Muscle layer of duodenum (tissue), 2 donors: ENCODE measurements at regions not wholly inside any gene's neighbourhood (a gene's known extent, or its start where the extent isn't known, plus 50 kb on each side); places are given as distances from the start of the nearest gene placed in this dataset.
"Not testable (repeated sequence)": the region's sequence is repeated elsewhere in the genome, so short reads cannot be mapped to it uniquely, and the experiment has no call there.

ENCODE experiments used
- H3K27ac ChIP-seq: one replicate; pipeline ENCODE4 v1.7.0; 2013; ENCODE audit warnings: mild to moderate bottlenecking, low read length
- H3K27me3 ChIP-seq: one replicate; pipeline ENCODE4 v1.7.0; 2013; ENCODE audit warnings: low read depth, mild to moderate bottlenecking, control low read depth, low read length
- H3K36me3 ChIP-seq, 2 donors: one replicate each; pipeline ENCODE4 v1.7.0; 2013; ENCODE audit warnings: low read length in 2 of 2, control low read depth in 1 of 2, mild to moderate bottlenecking in 1 of 2; ENCODE audit not compliant: insufficient read depth in 2 of 2, control insufficient read depth in 1 of 2
- H3K4me1 ChIP-seq, 2 donors: one replicate each; pipeline ENCODE4 v1.7.0; 2013; ENCODE audit warnings: low read length in 2 of 2, mild to moderate bottlenecking in 2 of 2, control low read depth in 1 of 2, moderate library complexity in 1 of 2; ENCODE audit not compliant: insufficient read depth in 2 of 2, control insufficient read depth in 1 of 2
- H3K4me3 ChIP-seq, 2 donors: one replicate each; pipeline ENCODE4 v1.7.0; 2013; ENCODE audit warnings: low read length in 2 of 2, low read depth in 1 of 2, mild to moderate bottlenecking in 1 of 2
- H3K9me3 ChIP-seq, 2 donors: one replicate each; pipeline ENCODE4 v1.7.0; 2013; ENCODE audit warnings: low read length in 2 of 2, control low read depth in 1 of 2, mild to moderate bottlenecking in 1 of 2; ENCODE audit not compliant: control insufficient read depth in 1 of 2
- donor health status: healthy.

DNA sequence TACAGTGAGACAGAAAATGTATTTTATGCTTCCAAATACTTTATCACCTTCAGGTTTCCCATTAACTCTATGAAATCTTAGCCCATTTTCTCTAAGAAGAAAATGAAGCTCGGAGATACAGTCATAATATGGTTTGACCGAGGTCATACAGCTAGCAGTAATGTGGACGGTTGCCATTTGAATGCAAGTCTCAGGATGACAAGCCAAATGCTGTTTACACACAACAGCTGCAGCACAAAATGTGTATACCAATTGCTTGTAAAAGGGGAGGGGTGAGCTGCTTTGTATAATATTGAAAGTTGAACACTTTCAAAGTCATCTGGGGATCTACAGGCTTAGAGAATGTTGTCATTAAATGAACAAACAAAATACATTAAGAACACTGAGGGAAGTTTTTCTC lies 93.8 kb upstream of the FSIP2 start:
- Histone ChIP-seq H3K27me3 (no peaks in the 10 kb centered on the region), H3K4me3 (no peak overlapping the region), H3K27ac (no peak overlapping the region), H3K4me1 (no peaks in the 10 kb centered on the region), H3K9me3 (peaks cover 0 to 3% of the 10 kb centered on the region in 2 donors), H3K36me3 (no peaks in the 10 kb centered on the region)

DNA sequence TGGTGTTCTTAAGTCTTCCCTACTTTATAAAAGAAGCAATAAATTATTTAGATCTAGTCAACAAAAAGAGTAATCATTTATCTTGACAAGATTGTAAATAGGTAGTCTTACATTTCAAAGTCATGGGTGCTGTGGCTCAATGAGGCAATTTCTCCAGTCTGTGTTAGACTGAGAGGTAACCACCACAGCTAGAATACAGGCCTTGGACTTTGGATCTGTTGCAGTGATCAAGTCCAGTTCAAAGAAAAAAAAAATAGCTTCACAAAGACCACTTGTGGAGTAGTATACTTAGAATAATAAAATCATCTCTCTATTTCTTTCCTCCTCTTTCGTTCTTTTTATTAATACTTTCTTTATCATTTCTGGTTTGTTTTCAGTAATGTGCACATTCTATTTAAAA lies 93.1 kb upstream of the FSIP2 start:
- Histone ChIP-seq H3K9me3 (peaks cover 0 to 3% of the 10 kb centered on the region in 2 donors), H3K27me3 (no peaks in the 10 kb centered on the region), H3K4me3 (no peak overlapping the region), H3K27ac (no peak overlapping the region), H3K4me1 (no peaks in the 10 kb centered on the region), H3K36me3 (no peaks in the 10 kb centered on the region)

DNA sequence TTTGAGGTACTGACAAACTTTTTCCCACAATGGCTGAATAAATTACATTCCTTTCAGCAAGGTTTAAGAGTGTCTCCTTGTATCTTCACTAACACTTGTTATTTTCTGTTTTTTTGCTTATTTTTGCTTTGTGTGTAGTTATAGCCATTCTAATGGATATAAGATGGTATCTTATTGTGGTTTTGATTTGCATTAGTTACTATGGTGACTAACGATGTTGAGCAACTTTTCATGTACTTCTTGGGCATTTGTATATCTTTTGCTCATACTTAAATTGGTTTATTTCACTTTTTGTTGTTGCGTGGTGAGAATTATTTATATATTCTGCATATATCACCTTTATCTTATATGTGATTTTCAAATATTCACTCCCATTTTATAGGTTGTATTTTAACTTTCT lies 79.9 kb upstream of the FSIP2 start:
- no peaks in the 10 kb centered on the region for H3K9me3 ChIP-seq
- no peak overlapping the region for H3K4me3 ChIP-seq
- H3K27me3 ChIP-seq = no peaks in the 10 kb centered on the region
- H3K4me1 ChIP-seq = no peaks in the 10 kb centered on the region
- no peaks in the 10 kb centered on the region for H3K36me3 ChIP-seq
- H3K27ac ChIP-seq = no peak overlapping the region

DNA sequence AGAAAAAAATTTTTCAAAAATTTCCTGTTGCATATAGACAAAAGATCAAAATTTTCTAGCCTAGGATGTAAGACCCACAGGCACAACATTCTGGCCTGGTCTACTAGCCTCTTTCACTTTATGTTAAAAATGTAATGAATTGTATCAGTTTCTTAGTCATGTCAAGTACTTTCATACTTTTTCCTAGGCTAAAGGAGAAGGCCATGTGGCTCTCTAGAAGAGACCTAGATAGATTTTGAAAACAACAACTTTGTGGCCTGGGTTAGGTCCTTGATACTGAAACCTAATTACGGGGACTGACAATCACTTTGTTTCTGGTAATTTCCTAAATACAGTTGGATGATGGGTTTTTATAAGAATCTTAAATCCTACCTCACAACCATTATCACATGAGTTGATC lies 74.8 kb upstream of the FSIP2 start:
- Histone ChIP-seq H3K27me3 (no peaks in the 10 kb centered on the region), H3K27ac (no peak overlapping the region), H3K4me1 (no peaks in the 10 kb centered on the region), H3K4me3 (no peak overlapping the region), H3K9me3 (no peaks in the 10 kb centered on the region), H3K36me3 (no peaks in the 10 kb centered on the region)

DNA sequence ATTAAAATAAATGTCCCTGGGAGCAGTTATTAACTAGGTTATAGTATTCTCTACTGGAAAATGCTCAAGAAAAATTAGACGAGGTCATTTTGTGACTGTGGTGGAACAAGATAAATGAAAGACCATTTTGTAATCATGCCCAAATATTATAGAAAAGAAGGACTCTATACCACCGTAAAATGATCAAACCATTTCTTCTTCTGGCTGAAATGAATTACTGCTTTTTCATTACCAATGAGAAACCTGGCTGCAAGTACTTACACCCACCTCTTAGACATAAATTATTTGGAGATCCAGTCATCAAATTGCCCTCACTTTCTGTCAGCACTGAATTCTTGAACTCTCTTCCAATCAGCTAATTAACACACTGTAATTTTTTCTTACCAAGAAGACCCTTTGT lies 74.2 kb upstream of the FSIP2 start:
- no peaks in the 10 kb centered on the region for H3K4me1 ChIP-seq
- no peaks in the 10 kb centered on the region for H3K27me3 ChIP-seq
- no peaks in the 10 kb centered on the region for H3K36me3 ChIP-seq
- H3K9me3 ChIP-seq = no peaks in the 10 kb centered on the region
- no peak overlapping the region for H3K4me3 ChIP-seq
- H3K27ac ChIP-seq = no peak overlapping the region

DNA sequence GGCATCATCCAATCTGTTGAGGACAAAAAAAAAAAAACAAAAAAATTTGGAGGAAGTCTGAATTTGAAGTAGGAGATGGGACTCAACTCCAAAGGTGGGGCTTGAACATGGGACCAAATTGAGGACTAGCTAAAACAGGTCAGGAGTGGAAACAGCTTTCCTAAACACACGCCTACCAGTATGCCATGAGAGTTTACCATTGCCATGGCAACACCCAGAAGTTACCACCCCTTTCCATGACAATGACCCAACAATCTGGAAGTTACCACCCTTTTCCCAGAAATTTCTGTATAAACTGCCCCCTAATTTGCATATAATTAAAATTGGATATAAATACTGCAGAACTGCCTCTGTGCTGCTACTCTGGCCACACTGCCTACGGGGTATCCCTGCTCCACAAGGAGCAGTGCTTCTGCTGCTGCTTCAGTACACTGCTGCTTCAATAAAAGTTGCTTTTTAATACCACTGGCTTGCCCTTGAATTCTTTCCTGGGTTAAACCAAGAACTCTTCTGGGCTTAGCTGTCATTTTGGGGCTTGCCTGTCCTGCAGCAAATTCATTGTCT lies 73.3 kb upstream of the FSIP2 start:
- Histone ChIP-seq H3K9me3 (no peaks in the 10 kb centered on the region), H3K4me1 (no peaks in the 10 kb centered on the region), H3K27me3 (no peaks in the 10 kb centered on the region), H3K27ac (no peak overlapping the region), H3K4me3 (no peak overlapping the region), H3K36me3 (no peaks in the 10 kb centered on the region)

DNA sequence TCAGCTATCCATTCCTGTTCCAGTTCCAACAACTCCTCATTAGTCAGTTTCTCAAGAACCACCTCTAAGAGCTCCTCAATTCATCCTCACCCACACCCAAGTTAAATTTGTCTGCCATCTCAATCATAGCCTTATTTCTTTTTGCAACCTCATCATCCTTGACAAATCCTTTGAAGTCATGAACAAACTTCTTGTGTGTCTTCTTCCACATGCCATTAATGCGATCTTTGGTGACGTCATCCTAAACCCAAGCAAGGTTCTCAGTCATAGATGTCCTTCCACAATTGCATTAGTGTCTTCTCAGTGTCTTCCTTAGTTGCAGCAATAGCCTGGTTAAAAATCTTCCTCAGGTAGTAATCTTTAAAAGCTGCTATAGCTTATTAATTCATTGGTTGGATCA lies 71.2 kb upstream of the FSIP2 start:
- H3K27me3 ChIP-seq = no peaks in the 10 kb centered on the region
- H3K4me1 ChIP-seq = no peaks in the 10 kb centered on the region
- no peaks in the 10 kb centered on the region for H3K36me3 ChIP-seq
- no peaks in the 10 kb centered on the region for H3K9me3 ChIP-seq
- no peak overlapping the region for H3K4me3 ChIP-seq
- H3K27ac ChIP-seq = no peak overlapping the region

DNA sequence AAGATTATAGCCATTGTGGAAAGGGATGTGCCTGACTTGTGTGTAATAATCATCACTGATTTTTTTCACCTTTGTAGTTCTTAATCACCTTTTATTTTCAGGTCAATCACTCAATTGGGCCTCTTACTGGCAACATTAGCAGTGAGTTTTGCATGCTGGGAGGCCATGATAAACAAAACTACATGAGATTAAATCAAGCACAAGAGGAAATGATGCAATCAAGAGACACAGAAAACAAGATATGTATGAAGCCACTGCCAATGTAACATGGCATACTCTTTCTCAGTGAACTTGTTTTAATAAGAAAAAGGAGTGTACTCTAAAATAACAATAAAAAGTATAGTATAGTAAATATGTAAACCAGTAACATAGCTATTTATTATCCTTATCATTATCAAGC lies 69.9 kb upstream of the FSIP2 start:
- Histone ChIP-seq H3K4me1 (no peaks in the 10 kb centered on the region), H3K36me3 (no peaks in the 10 kb centered on the region), H3K9me3 (no peaks in the 10 kb centered on the region), H3K4me3 (no peak overlapping the region), H3K27ac (no peak overlapping the region), H3K27me3 (no peaks in the 10 kb centered on the region)

DNA sequence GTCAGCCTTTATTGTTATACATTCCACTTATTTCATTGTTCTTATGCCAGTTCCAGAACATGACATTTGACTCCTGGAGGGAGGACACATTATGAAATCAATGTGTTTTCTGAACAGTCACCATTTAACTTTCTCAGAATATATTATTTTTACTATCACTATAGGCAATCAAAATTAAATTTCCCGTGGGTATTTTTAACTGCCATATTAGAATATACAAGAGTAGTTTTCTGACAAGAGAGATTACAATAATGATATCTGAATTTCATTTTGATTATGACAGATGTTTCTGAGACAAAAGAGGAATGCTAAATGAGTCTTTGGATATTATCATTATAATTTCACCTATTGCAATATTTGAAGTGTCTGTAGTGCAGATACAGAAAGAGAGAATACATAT lies 64.4 kb upstream of the FSIP2 start:
- no peaks in the 10 kb centered on the region for H3K4me1 ChIP-seq
- no peak overlapping the region for H3K27ac ChIP-seq
- no peaks in the 10 kb centered on the region for H3K9me3 ChIP-seq
- H3K27me3 ChIP-seq = no peaks in the 10 kb centered on the region
- H3K36me3 ChIP-seq = no peaks in the 10 kb centered on the region
- no peak overlapping the region for H3K4me3 ChIP-seq

DNA sequence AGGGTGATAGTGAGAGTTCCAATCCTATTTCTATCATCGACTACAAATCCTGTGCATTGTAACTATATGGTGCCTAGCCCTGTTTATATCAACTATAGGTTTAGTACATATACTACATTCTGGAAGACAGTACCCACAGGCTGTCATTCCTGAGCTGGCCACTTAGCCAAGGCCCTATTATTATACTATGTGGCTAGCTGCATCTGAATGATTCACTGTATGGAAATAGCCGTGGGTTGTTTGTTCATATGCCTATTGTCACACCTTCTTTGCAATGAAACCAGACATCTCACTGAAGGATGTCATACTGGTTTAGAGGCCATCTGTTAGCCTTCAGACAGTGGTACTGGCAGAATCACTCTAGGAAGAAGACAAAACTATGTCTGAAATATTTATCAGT lies 62.3 kb upstream of the FSIP2 start:
- Histone ChIP-seq H3K27me3 (no peaks in the 10 kb centered on the region), H3K4me1 (no peaks in the 10 kb centered on the region), H3K27ac (no peak overlapping the region), H3K36me3 (no peaks in the 10 kb centered on the region), H3K9me3 (no peaks in the 10 kb centered on the region), H3K4me3 (no peak overlapping the region)

DNA sequence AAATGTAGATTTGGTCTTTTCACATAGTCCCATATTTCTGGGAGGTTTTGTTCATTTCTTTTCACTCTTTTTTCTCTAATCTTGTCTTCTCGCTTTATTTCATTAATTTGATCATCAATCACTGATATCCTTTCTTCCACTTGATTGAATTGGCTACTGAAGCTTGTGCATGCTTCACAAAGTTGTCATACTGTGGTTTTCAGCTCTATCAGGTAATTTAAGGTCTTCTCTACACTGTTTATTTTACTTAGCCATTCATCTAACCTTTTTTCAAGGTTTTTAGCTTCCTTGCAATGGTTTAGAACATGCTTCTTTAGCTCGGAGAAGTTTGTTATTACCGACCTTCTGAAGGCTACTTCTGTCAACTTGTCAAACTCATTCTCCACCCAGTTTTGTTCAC lies 51.6 kb upstream of the FSIP2 start:
- H3K4me1 ChIP-seq, H3K27ac ChIP-seq, H3K9me3 ChIP-seq, H3K36me3 ChIP-seq, H3K4me3 ChIP-seq, H3K27me3 ChIP-seq: not testable (repeated sequence)

DNA sequence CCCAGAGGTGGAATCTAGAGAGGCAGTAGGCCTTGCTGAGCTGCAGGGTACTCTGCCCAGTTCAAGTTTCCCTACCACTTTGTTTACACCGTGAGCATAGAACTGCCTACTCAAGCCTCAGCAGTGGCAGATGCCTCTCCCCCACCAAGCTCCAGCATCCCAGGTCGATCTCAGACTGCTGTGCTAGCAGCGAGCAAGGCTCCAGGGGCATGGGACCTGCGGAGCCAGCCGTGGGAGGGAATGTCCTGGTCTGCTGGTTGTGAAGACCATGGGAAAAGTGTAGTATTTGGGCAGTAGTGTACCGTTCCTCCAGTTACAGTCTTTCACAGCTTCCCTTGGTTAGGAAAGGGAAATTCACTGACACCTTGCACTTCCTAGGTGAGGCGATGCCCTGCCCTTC lies 50.6 kb upstream of the FSIP2 start:
- H3K36me3 ChIP-seq = no peaks in the 10 kb centered on the region
- H3K4me1 ChIP-seq = no peaks in the 10 kb centered on the region
- H3K27me3 ChIP-seq = no peaks in the 10 kb centered on the region
- no peak overlapping the region for H3K4me3 ChIP-seq
- H3K27ac ChIP-seq = no peak overlapping the region
- no peaks in the 10 kb centered on the region for H3K9me3 ChIP-seq
